GM12864 (cell line): ENCODE measurements at regions not wholly inside any gene's neighbourhood (a gene's known extent, or its start where the extent isn't known, plus 50 kb on each side); places are given as distances from the start of the nearest gene placed in this dataset.
A peak's percentile ranks its signal among the peaks of the same experiment; 100 is the strongest.

Experiments used
- DNase-seq: peaks from one replicate; pipeline ENCODE4 v3.0.0-alpha.2; 2011; ENCODE audit warnings: low read depth
- H3K4me3 ChIP-seq: 2 replicates; pipeline ENCODE4 v1.5.1; 2011; ENCODE audit warnings: mild to moderate bottlenecking, low read depth, low read length, control low read depth
- TF ChIP-seq, protein P1 (sequence below): IDR thresholded peaks from 2 replicates; pipeline ENCODE4 v1.5.1; 2011; ENCODE audit warnings: low read depth, mild to moderate bottlenecking, moderate library complexity, low read length, control low read depth, inconsistent platforms; ENCODE audit errors: missing control alignments

DNA sequence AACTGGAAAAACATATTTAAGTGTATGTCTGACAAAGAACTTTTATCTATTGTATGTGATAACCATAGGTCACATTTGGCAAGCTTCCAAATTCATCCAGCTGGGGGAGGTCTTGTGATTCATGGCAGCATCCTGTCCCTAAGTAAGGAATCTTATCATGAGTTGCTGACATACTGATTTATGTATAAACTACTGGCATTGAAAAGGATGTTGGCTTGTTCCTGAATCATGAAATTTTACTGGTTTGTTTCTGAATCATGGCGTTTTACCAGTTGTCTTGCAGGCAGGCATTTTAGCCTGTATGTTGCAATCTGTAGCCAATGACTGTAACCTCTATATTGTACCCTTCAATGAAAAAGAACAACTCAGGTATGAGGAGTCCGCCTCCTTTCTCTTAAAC lies 244.8 kb downstream of the IPO8 start:
- no peak for DNase-seq

DNA sequence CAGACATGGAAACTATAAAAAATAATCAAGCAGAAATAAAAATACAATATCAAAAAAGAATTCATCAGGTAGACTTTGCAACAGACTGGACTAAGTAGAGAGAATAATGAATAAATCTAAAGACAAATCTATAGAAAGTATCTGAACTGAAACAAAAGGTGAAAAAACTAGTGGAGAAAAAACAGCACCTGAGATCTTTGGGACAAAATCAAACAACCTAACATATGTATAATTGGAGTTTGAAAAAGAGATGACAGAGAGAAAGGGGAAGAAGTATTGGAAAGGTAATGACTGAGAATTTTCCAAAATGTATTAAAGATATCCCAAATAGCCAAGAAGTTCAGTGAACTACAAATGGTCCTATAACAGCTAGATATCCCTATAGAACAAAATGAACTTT lies 245.4 kb downstream of the IPO8 start:
- TF ChIP-seq, protein P1, sequence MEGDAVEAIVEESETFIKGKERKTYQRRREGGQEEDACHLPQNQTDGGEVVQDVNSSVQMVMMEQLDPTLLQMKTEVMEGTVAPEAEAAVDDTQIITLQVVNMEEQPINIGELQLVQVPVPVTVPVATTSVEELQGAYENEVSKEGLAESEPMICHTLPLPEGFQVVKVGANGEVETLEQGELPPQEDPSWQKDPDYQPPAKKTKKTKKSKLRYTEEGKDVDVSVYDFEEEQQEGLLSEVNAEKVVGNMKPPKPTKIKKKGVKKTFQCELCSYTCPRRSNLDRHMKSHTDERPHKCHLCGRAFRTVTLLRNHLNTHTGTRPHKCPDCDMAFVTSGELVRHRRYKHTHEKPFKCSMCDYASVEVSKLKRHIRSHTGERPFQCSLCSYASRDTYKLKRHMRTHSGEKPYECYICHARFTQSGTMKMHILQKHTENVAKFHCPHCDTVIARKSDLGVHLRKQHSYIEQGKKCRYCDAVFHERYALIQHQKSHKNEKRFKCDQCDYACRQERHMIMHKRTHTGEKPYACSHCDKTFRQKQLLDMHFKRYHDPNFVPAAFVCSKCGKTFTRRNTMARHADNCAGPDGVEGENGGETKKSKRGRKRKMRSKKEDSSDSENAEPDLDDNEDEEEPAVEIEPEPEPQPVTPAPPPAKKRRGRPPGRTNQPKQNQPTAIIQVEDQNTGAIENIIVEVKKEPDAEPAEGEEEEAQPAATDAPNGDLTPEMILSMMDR, result no peak
- DNase-seq, result no peak
- no peak overlapping the region for H3K4me3 ChIP-seq

More for the DNA sequence above, 244.8 kb downstream of the IPO8 start:
- H3K4me3 ChIP-seq, result no peak overlapping the region
- TF ChIP-seq, protein P1, result no peak

DNA sequence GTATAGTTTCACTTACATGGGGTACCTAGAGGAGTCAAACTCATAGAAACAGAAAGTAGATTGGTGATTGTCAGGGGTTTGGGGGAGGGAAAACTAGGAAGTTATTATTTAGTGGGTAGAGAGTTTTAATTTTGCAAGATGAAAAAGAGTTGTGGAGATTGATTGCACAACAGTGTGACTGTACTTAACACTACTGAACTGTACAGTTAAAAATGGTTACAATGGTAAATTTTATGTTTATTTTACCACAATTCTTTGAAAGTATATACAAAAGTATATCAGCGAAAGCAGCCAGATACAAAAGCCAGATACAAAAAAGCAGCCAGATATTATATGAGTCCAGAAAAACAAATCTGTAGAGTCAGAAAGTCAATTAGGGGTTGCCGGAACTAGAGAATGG lies 247.6 kb downstream of the IPO8 start:
- no peak for DNase-seq
- H3K4me3 ChIP-seq, result no peak overlapping the region
- TF ChIP-seq, protein P1, result no peak

DNA sequence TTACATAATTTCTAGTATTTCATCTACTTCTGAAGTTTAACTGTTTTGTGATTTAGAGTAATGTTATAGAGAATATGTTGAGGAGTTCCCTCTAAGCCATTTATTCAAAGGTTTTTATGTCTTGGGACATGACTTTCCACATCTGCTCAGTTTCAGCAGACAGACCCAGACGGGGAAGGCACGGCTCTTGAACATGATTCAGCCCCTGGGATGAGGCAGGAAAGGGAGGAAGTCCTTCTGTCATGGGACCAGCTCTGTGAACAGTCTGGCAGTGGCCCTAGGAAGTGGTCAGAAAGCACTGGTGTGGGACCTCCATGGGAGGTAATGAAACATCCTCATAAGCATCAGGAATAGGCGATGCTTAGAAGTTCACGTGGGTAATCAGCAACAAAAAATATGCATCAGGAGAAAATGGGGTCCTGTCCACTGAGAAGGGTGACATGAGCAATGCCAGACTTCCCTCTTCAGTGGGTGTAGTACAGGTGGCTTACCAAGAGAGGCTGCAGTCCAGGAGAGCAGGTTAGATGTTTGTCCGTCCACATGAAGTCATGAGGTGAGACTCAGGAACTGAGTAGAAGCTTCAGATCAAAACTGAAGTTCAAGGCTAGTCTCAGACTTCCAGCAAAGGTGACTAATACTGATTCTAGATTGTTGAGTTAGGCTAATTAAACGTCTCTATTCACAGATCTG lies 248.5 kb downstream of the IPO8 start:
- H3K4me3 ChIP-seq, result no peak overlapping the region
- TF ChIP-seq, protein P1, result no peak
- DNase-seq, result no peak

DNA sequence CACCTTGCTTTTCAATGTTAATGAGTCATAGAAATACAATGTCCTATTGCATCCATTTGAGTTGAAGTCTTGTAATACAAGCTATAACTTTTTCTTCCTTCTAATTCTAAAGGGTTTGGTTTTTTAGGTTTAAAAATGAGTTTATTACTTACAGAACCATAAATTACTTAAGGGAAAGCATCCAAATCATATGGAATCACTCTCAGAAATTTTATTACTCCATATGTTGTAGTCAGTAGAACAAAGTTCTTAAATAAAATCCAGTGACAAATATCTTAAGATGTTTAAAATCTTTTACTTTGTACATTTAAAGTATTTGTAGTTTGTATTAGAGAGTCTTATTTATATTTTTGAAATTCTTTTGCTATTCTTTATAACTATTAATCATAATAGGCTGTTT lies 253.2 kb downstream of the IPO8 start:
- no peak for DNase-seq
- H3K4me3 ChIP-seq, result no peak overlapping the region
- TF ChIP-seq, protein P1, result no peak

DNA sequence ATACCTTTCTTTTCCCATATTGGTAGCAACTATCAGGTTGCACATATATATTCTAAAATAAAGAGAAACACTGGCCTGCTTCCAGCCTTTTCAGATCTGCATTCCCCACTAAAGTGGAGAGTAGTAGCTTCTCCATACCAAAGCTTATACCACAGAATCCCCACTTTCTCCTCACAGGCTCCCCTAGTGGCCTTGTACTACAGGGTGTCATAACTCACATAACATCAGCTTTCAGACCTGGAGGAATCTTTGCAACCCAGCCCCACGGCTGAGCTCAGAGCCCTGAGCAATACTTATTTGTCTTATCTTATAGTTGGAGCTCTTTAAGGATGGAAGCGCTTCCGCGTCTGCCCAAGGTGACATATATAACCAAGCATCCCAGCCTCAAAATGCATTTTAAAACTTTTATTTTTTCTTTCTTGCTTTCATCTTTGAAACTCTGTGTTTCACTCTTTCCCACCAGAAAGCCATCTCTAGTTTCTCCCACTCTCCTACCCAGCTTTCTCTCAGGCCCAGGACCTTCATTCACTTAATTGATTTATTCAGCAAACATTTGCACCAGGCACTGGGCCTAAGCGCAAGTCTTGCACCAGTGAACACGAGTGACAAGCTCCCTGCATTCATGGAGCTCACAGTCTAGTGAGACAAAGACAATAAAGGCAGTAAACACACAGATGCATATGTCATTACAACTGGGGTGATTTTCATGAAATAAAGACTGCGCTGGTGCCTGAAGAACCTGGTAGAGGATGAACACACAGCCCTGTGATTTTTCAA lies 254.7 kb downstream of the IPO8 start:
- DNase-seq, result no peak
- TF ChIP-seq, protein P1, result peak; percentile 42
- H3K4me3 ChIP-seq, result no peak overlapping the region

DNA sequence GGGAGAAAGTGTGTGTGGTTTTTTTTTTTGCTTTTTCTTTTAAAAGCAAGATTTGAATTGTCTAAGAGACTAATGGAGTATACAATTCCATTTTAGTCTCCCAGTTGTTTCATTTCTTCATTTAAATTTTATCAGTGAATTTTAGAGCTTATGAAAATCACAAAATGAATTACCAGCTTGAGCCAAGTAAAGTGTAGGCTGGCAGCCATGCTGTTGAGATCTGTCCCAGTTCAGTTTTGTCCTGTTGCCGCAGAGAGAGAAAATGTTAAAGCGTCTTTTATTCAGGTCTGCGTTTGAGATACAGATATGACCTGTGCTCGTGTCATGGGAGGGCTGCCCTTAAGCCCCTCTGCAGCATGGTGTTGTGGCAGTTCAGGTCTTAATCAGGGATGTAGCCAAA lies 256.5 kb downstream of the IPO8 start:
- TF ChIP-seq, protein P1, result no peak
- H3K4me3 ChIP-seq, result no peak overlapping the region
- no peak for DNase-seq
